Mucosa of descending colon (tissue), 3 donors: ENCODE measurements at regions not wholly inside any gene's neighbourhood (a gene's known extent, or its start where the extent isn't known, plus 50 kb on each side); places are given as distances from the start of the nearest gene placed in this dataset.

ENCODE experiments used
- ATAC-seq: fragments of 200-7000 bp; cut with Tn5 transposase; one replicate; pipeline ENCODE4 v1.9.1; 2020; ENCODE audit warnings: mild to moderate bottlenecking, moderate library complexity
- DNase-seq, 3 donors: peaks; one replicate each; pipeline ENCODE4 v3.0.0-alpha.2; 2020
- H3K36me3 ChIP-seq: fragments of 200-600 bp; one replicate; pipeline ENCODE4 v1.8.0; 2021; ENCODE audit warnings: low read depth, mild to moderate bottlenecking
- H3K4me1 ChIP-seq: fragments of 200-600 bp; one replicate; pipeline ENCODE4 v1.8.0; 2021; ENCODE audit warnings: low read depth, mild to moderate bottlenecking
- H3K4me3 ChIP-seq: fragments of 200-600 bp; one replicate; pipeline ENCODE4 v1.8.0; 2021; ENCODE audit warnings: mild to moderate bottlenecking
- H3K9me3 ChIP-seq: fragments of 200-600 bp; one replicate; pipeline ENCODE4 v1.8.0; 2021; ENCODE audit warnings: mild to moderate bottlenecking
- intact Hi-C, 2 donors: fragments of 100-400 bp; cut with DNase I in 1 of 2; cut with micrococcal nuclease in 1 of 2; formaldehyde crosslinking; loops; one replicate each; pipeline versions ENCODE4 v1.11.0 to v1.11.1; 2022; cut with DNase I, micrococcal nuclease
- TF ChIP-seq, protein P1 (sequence below): fragments of 200-600 bp; IDR thresholded peaks from one replicate; pipeline ENCODE4 v1.8.0; 2022; ENCODE audit warnings: antibody characterized with exemption, mild to moderate bottlenecking
- donor health status: DM: no; HTN: no; CAD: no; lungs with moderate emphysema.
- donor health status: DM: no; HTN: no; CAD: no.
- donor health status: DM: no; HTN: yes; CAD: no.

DNA sequence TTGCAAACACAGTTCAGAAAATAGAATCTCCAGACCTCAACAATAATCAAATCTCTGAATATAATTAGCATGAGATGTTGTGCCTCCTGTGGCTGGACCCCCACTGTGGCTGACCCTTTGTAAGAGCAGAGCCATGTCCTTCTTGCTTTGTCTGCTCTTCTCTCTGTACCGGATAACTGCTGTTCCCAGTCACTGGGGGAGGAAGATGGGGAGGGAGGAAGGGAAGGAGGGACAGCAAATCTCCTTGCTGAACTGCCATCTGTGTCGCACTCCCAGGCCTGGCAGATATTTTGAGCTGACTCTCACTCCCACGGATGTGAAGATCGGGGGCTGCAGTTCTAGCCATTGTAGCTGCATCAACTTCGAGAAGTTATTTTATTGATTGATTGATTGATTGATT, 319.0 kb upstream of the CXCR4 start:
- Histone ChIP-seq H3K36me3 (no peaks in the 10 kb centered on the region), H3K4me3 (no peak overlapping the region), H3K9me3 (no peaks in the 10 kb centered on the region), H3K4me1 (no peaks in the 10 kb centered on the region)
- no peak for ATAC-seq
- DNase-seq = no peak
- intact Hi-C loops = no loop called here
- TF ChIP-seq, protein P1, sequence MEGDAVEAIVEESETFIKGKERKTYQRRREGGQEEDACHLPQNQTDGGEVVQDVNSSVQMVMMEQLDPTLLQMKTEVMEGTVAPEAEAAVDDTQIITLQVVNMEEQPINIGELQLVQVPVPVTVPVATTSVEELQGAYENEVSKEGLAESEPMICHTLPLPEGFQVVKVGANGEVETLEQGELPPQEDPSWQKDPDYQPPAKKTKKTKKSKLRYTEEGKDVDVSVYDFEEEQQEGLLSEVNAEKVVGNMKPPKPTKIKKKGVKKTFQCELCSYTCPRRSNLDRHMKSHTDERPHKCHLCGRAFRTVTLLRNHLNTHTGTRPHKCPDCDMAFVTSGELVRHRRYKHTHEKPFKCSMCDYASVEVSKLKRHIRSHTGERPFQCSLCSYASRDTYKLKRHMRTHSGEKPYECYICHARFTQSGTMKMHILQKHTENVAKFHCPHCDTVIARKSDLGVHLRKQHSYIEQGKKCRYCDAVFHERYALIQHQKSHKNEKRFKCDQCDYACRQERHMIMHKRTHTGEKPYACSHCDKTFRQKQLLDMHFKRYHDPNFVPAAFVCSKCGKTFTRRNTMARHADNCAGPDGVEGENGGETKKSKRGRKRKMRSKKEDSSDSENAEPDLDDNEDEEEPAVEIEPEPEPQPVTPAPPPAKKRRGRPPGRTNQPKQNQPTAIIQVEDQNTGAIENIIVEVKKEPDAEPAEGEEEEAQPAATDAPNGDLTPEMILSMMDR = no peak

DNA sequence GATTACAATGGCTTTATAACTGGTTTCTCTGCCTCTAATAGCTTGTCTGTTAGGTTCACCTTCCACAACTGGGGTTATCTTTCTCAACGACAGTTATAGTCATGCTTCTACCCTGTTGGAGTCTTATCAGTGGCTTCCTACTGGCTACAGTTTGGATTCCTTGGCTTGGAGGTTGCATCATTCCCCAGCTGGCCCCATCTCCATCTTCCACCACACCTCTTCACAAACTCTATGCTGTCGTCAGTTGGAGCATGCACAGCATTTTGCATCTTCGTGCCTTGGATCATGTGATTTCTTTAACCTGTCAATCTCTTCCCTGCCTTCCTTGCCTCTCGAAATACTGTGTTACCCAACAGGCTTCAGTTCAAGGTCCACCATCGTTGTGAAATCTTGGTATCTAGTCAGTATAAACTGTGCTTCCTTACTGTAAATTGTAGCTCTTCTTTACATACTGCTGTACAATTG, 316.3 kb upstream of the CXCR4 start:
- TF ChIP-seq, protein P1 = no peak
- Histone ChIP-seq H3K9me3 (no peaks in the 10 kb centered on the region), H3K4me1 (no peaks in the 10 kb centered on the region), H3K36me3 (no peaks in the 10 kb centered on the region), H3K4me3 (no peak overlapping the region)
- ATAC-seq (no peak), DNase-seq (no peak)
- intact Hi-C loops = no loop called here

DNA sequence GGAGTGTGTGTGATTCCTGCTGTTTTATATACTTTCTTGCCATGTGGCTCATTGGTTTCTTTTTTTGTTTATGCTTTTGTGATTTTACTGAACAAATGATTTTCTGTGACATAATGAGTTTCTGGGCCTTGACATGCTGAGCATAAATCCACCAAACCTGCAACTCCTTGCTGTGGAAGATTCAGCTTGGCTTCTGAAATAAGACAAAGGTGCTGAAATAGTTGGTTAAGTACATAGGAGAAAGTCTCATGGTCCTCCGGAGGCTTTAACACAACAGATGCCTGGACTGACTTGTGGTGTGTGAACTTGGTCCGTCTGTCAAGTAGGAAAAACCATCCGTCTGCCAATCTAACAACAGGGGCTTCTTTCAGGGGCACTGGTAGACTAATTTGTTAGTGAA, 315.3 kb upstream of the CXCR4 start:
- no peak for ATAC-seq
- Histone ChIP-seq H3K4me3 (no peak overlapping the region), H3K36me3 (no peaks in the 10 kb centered on the region), H3K4me1 (no peaks in the 10 kb centered on the region), H3K9me3 (no peaks in the 10 kb centered on the region)
- DNase-seq = no peak
- TF ChIP-seq, protein P1 = no peak
- intact Hi-C loops = no loop called here

- intact Hi-C loops = no loop called here
- TF ChIP-seq, protein P1 = no peak
- Histone ChIP-seq H3K9me3 (no peaks in the 10 kb centered on the region), H3K36me3 (no peaks in the 10 kb centered on the region), H3K4me3 (no peak overlapping the region), H3K4me1 (no peaks in the 10 kb centered on the region)
- ATAC-seq = no peak
- no peak for DNase-seq
These were observed 306.2 kb upstream of the CXCR4 start for GRCh38 chr2:136424112-136424511.

GRCh38 chr2:136423516-136423996, 305.6 kb upstream of the CXCR4 start:
- intact Hi-C loops = no loop called here
- TF ChIP-seq, protein P1 = peak; percentile 70
- peak; percentile 95 for ATAC-seq
- no peaks in the 10 kb centered on the region for H3K9me3 ChIP-seq
- no peak overlapping the region for H3K4me3 ChIP-seq
- H3K36me3 ChIP-seq = no peaks in the 10 kb centered on the region
- no peaks in the 10 kb centered on the region for H3K4me1 ChIP-seq
- DNase-seq = peak; percentile 67 to 77 (median 72)

DNA sequence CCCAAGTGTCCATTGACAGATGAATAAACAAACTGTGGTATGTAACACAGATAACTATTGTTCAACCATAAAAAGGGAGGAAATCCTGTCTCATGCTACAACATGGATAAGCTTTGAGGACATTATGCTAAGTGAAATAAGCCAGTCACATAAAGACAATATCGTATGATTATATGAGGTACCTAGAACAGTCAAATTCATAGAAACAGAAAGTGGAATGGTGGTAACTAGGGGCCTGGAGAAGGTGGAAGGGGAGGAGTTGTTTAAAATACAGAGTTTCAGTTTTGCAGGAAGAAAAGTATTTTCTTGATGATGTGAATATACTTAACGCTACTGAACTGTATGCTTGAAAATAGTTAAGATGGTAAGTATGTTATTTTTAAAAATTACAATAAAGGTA, 304.6 kb upstream of the CXCR4 start:
- DNase-seq (no peak), ATAC-seq (no peak)
- H3K4me3 ChIP-seq = no peak overlapping the region
- H3K36me3 ChIP-seq = no peaks in the 10 kb centered on the region
- H3K4me1 ChIP-seq = no peaks in the 10 kb centered on the region
- TF ChIP-seq, protein P1 = no peak
- intact Hi-C loops = no loop called here
- H3K9me3 ChIP-seq = no peaks in the 10 kb centered on the region
